ENCODE measurements at regions not wholly inside any gene's neighbourhood (a gene's known extent, or its start where the extent isn't known, plus 50 kb on each side); places are given as distances from the start of the nearest gene placed in this dataset.

DNA sequence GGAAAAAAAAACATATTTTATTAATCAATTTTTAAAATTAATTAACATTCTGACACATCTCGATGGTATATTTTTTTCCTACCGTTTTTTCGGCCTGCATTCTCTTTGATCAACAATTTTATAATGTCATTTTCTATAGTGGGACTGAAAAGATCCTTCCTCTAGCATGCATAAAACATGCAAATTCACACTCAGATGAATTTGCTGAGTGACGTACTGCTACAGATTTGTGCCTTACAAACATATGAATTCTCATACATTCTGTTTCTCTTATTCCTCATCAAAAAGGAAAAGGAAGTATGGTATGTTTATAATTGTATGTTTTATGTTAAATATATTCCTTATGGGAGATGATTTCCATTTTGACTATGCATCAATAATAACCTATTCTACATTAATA, 458.2 kb downstream of the TSHZ3 start:
- TF ChIP-seq, protein P1, sequence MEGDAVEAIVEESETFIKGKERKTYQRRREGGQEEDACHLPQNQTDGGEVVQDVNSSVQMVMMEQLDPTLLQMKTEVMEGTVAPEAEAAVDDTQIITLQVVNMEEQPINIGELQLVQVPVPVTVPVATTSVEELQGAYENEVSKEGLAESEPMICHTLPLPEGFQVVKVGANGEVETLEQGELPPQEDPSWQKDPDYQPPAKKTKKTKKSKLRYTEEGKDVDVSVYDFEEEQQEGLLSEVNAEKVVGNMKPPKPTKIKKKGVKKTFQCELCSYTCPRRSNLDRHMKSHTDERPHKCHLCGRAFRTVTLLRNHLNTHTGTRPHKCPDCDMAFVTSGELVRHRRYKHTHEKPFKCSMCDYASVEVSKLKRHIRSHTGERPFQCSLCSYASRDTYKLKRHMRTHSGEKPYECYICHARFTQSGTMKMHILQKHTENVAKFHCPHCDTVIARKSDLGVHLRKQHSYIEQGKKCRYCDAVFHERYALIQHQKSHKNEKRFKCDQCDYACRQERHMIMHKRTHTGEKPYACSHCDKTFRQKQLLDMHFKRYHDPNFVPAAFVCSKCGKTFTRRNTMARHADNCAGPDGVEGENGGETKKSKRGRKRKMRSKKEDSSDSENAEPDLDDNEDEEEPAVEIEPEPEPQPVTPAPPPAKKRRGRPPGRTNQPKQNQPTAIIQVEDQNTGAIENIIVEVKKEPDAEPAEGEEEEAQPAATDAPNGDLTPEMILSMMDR (IDR thresholded peaks at IDR 0.05; ENCODE audit: extremely low read depth, low read depth, low read length), result no peak
- Histone ChIP-seq H3K4me1 (ENCODE audit: insufficient read depth, low read length) (no peaks in the 10 kb centered on the region), H3K27me3 (ENCODE audit: insufficient read depth, low read length) (no peaks in the 10 kb centered on the region), H3K27ac (ENCODE audit: low read depth, low read length) (no peak overlapping the region), H4K20me1 (ENCODE audit: insufficient read depth, low read length) (no peaks in the 10 kb centered on the region), H3K79me2 (ENCODE audit: insufficient read depth, low read length) (no peaks in the 10 kb centered on the region), H3K4me2 (ENCODE audit: insufficient read depth, low read length) (no peak overlapping the region), H3K36me3 (ENCODE audit: insufficient read depth, low read length) (no peaks in the 10 kb centered on the region), H3K4me3 (ENCODE audit: insufficient read depth, low read length) (no peak overlapping the region), H3K9me3 (ENCODE audit: low read depth, low read length) (no peaks in the 10 kb centered on the region), H2AFZ (ENCODE audit: low read length) (no peak overlapping the region)
- no peak for DNase-seq (ENCODE audit: insufficient read length, low spot score, missing footprints)

DNA sequence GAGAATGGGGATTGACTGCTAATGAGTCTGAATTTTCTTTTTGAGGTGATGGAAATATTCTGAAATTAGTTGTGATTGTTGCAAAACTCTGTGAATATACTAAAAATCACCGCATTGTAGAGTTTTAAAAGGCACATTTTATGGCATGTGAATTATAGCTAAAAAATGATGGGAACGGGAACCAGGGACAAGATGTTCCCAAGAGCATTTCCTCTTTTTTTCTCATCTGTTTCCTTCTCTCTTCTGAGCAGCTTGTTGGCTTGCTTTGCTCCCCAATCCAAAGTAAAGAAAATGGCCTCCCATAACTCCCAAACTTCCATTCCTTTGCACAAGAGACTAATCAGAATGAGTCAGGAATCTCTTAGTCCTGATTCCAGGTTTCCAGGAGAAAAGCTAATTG, 459.2 kb downstream of the TSHZ3 start:
- no peak overlapping the region for H3K27ac ChIP-seq (ENCODE audit: low read depth, low read length)
- H3K4me3 ChIP-seq (ENCODE audit: insufficient read depth, low read length), result no peak overlapping the region
- no peaks in the 10 kb centered on the region for H3K36me3 ChIP-seq (ENCODE audit: insufficient read depth, low read length)
- H3K9me3 ChIP-seq (ENCODE audit: low read depth, low read length), result no peaks in the 10 kb centered on the region
- H2AFZ ChIP-seq (ENCODE audit: low read length), result no peak overlapping the region
- no peaks in the 10 kb centered on the region for H3K79me2 ChIP-seq (ENCODE audit: insufficient read depth, low read length)
- no peaks in the 10 kb centered on the region for H3K27me3 ChIP-seq (ENCODE audit: insufficient read depth, low read length)
- H3K4me2 ChIP-seq (ENCODE audit: insufficient read depth, low read length), result no peak overlapping the region
- H4K20me1 ChIP-seq (ENCODE audit: insufficient read depth, low read length), result no peaks in the 10 kb centered on the region
- H3K4me1 ChIP-seq (ENCODE audit: insufficient read depth, low read length), result no peaks in the 10 kb centered on the region
- no peak for DNase-seq (ENCODE audit: insufficient read length, low spot score, missing footprints)
- TF ChIP-seq, protein P1 (IDR thresholded peaks at IDR 0.05; ENCODE audit: extremely low read depth, low read depth, low read length), result no peak

DNA sequence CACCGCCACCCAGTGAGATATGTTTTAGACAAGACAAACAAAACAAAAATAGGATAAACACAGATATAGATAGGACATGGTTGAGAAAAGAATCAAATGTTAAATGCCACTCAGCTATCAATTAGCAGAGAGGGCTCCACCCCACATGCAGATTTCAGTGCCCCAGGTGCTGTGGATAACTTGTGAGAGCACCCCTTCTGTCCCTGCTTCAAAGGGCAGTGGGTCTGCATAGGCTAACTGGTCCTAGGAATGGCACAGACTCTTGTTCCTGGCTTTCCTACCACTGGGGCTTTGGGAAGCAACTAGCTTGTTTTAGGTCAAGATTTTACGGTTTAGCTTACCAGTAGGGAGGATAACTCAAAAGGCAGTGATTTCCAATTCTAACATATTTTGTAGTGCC, 460.3 kb downstream of the TSHZ3 start:
- Histone ChIP-seq H2AFZ (ENCODE audit: low read length) (no peak overlapping the region), H4K20me1 (ENCODE audit: insufficient read depth, low read length) (no peaks in the 10 kb centered on the region), H3K4me2 (ENCODE audit: insufficient read depth, low read length) (no peak overlapping the region), H3K4me1 (ENCODE audit: insufficient read depth, low read length) (no peaks in the 10 kb centered on the region), H3K27ac (ENCODE audit: low read depth, low read length) (no peak overlapping the region), H3K79me2 (ENCODE audit: insufficient read depth, low read length) (no peaks in the 10 kb centered on the region), H3K4me3 (ENCODE audit: insufficient read depth, low read length) (no peak overlapping the region), H3K36me3 (ENCODE audit: insufficient read depth, low read length) (no peaks in the 10 kb centered on the region), H3K27me3 (ENCODE audit: insufficient read depth, low read length) (no peaks in the 10 kb centered on the region), H3K9me3 (ENCODE audit: low read depth, low read length) (no peaks in the 10 kb centered on the region)
- TF ChIP-seq, protein P1 (IDR thresholded peaks at IDR 0.05; ENCODE audit: extremely low read depth, low read depth, low read length), result no peak
- no peak for DNase-seq (ENCODE audit: insufficient read length, low spot score, missing footprints)

DNA sequence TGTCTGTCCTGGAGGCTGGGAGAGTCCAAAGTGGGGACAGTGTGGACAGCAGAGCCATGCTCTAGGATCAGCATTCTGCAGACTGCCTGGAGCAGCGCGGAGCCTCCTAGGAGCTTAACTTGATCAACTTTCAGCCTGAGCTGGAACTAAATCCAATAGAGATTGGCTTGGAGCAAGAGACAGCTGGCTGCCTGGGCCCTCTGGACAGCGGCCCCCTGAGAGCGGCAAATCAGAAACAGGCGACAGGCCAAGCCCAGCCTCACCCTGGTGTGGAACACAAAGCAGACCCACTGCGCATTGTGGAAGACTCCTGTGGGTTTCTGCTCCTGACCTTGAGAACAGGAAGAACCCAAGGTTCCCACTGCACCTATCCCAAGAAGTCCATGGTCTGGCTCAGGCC, 462.2 kb downstream of the TSHZ3 start:
- Histone ChIP-seq H4K20me1 (ENCODE audit: insufficient read depth, low read length) (no peaks in the 10 kb centered on the region), H3K27ac (ENCODE audit: low read depth, low read length) (no peak overlapping the region), H3K9me3 (ENCODE audit: low read depth, low read length) (no peaks in the 10 kb centered on the region), H3K4me3 (ENCODE audit: insufficient read depth, low read length) (no peak overlapping the region), H3K79me2 (ENCODE audit: insufficient read depth, low read length) (no peaks in the 10 kb centered on the region), H2AFZ (ENCODE audit: low read length) (no peak overlapping the region), H3K27me3 (ENCODE audit: insufficient read depth, low read length) (no peaks in the 10 kb centered on the region), H3K4me1 (ENCODE audit: insufficient read depth, low read length) (no peaks in the 10 kb centered on the region), H3K4me2 (ENCODE audit: insufficient read depth, low read length) (no peak overlapping the region), H3K36me3 (ENCODE audit: insufficient read depth, low read length) (no peaks in the 10 kb centered on the region)
- TF ChIP-seq, protein P1 (IDR thresholded peaks at IDR 0.05; ENCODE audit: extremely low read depth, low read depth, low read length), result no peak
- no peak for DNase-seq (ENCODE audit: insufficient read length, low spot score, missing footprints)
